ENCODE measurements at regions not wholly inside any gene's neighbourhood (a gene's known extent, or its start where the extent isn't known, plus 50 kb on each side); places are given as distances from the start of the nearest gene placed in this dataset.
"Not testable (repeated sequence)": the region's sequence is repeated elsewhere in the genome, so short reads cannot be mapped to it uniquely, and the experiment has no call there.

- not testable (repeated sequence) for DNase-seq
Observed at GRCh38 chr1:228681076-228681565, 54.2 kb upstream of the RHOU start.

- DNase-seq: no peak
Observed at GRCh38 chr1:228683428-228683827, 51.9 kb upstream of the RHOU start.

GRCh38 chr1:228684607-228685006, 50.7 kb upstream of the RHOU start:
- no peak for DNase-seq

- no peak for DNase-seq
Observed at GRCh38 chr1:228685081-228685660, 50.1 kb upstream of the RHOU start.

All from activated effector memory CD4-positive, alpha-beta T cell treated with anti-CD3 and anti-CD28 coated beads, Interleukin-2, amount 50 U/mL, for 16 hours (primary cell).